T-helper 17 cell (primary cell): ENCODE measurements at regions not wholly inside any gene's neighbourhood (a gene's known extent, or its start where the extent isn't known, plus 50 kb on each side); places are given as distances from the start of the nearest gene placed in this dataset.
"Not testable (repeated sequence)": the region's sequence is repeated elsewhere in the genome, so short reads cannot be mapped to it uniquely, and the experiment has no call there.

Source experiments
- ATAC-seq: fragments of 150-1000 bp; cut with Tn5 transposase; 2 replicates; pipeline ENCODE4 v1.10.0; 2021; ENCODE audit warnings: mild to moderate bottlenecking, moderate library complexity
- DNase-seq, 3 donors: peaks; one replicate each; pipeline versions ENCODE4 v3.0.0 to v3.0.0-alpha.2; 2020 to 2021
- H3K9me3 ChIP-seq: one replicate; pipeline ENCODE4 v1.7.0; 2013; ENCODE audit warnings: low read length, mild to moderate bottlenecking; ENCODE audit not compliant: control insufficient read depth, poor library complexity, severe bottlenecking
- H3K27ac Mint-ChIP-seq: one replicate; pipeline ENCODE4 v1.8.0; 2022; ENCODE audit warnings: mild to moderate bottlenecking, moderate library complexity, mixed read lengths
- H3K27me3 Mint-ChIP-seq: one replicate; pipeline ENCODE4 v1.8.0; 2022; ENCODE audit warnings: mixed read lengths
- H3K36me3 Mint-ChIP-seq: one replicate; pipeline ENCODE4 v1.8.0; 2022; ENCODE audit warnings: low read depth, mixed read lengths
- H3K4me1 Mint-ChIP-seq: one replicate; pipeline ENCODE4 v1.8.0; 2022; ENCODE audit warnings: mild to moderate bottlenecking, mixed read lengths
- H3K4me3 Mint-ChIP-seq: one replicate; pipeline ENCODE4 v1.8.0; 2022; ENCODE audit warnings: mild to moderate bottlenecking, moderate library complexity, mixed read lengths

GRCh38 chr13:105719859-105720258, 815.6 kb downstream of the EFNB2 start:
- ATAC-seq (no peak), DNase-seq (no peak)
- Mint-ChIP-seq H3K36me3 (no peaks in the 10 kb centered on the region), H3K27me3 (no peaks in the 10 kb centered on the region), H3K4me1 (no peaks in the 10 kb centered on the region), H3K4me3 (no peak overlapping the region), H3K27ac (no peak overlapping the region)
- no peaks in the 10 kb centered on the region for H3K9me3 ChIP-seq

GRCh38 chr13:105709181-105709580, 826.3 kb downstream of the EFNB2 start:
- Mint-ChIP-seq H3K4me3 (no peak overlapping the region), H3K4me1 (no peaks in the 10 kb centered on the region), H3K36me3 (no peaks in the 10 kb centered on the region), H3K27ac (no peak overlapping the region), H3K27me3 (no peaks in the 10 kb centered on the region)
- ATAC-seq = no peak
- no peaks in the 10 kb centered on the region for H3K9me3 ChIP-seq
- no peak for DNase-seq

- no peaks in the 10 kb centered on the region for H3K36me3 Mint-ChIP-seq
- no peaks in the 10 kb centered on the region for H3K4me1 Mint-ChIP-seq
- H3K9me3 ChIP-seq = no peaks in the 10 kb centered on the region
- ATAC-seq (no peak), DNase-seq (no peak)
- no peak overlapping the region for H3K4me3 Mint-ChIP-seq
- H3K27me3 Mint-ChIP-seq = no peaks in the 10 kb centered on the region
- H3K27ac Mint-ChIP-seq = no peak overlapping the region
Observed at GRCh38 chr13:105703843-105704242, 831.6 kb downstream of the EFNB2 start.

- Mint-ChIP-seq H3K4me1 (no peaks in the 10 kb centered on the region), H3K27ac (no peak overlapping the region), H3K4me3 (no peak overlapping the region), H3K36me3 (no peaks in the 10 kb centered on the region), H3K27me3 (no peaks in the 10 kb centered on the region)
- no peak for DNase-seq
- no peak for ATAC-seq
- H3K9me3 ChIP-seq = no peaks in the 10 kb centered on the region
Observed at GRCh38 chr13:105702441-105702840, 833.0 kb downstream of the EFNB2 start.

GRCh38 chr13:105692769-105693168, 842.7 kb downstream of the EFNB2 start:
- DNase-seq (no peak), ATAC-seq (no peak)
- no peaks in the 10 kb centered on the region for H3K9me3 ChIP-seq
- Mint-ChIP-seq H3K36me3 (no peaks in the 10 kb centered on the region), H3K27me3 (no peaks in the 10 kb centered on the region), H3K4me3 (no peak overlapping the region), H3K27ac (no peak overlapping the region), H3K4me1 (no peaks in the 10 kb centered on the region)

GRCh38 chr13:105684216-105684615, 851.2 kb downstream of the EFNB2 start:
- DNase-seq (no peak), ATAC-seq (no peak)
- no peaks in the 10 kb centered on the region for H3K27me3 Mint-ChIP-seq
- H3K4me1 Mint-ChIP-seq = no peaks in the 10 kb centered on the region
- no peak overlapping the region for H3K27ac Mint-ChIP-seq
- H3K4me3 Mint-ChIP-seq = no peak overlapping the region
- H3K9me3 ChIP-seq = no peaks in the 10 kb centered on the region
- no peaks in the 10 kb centered on the region for H3K36me3 Mint-ChIP-seq

GRCh38 chr13:105679838-105680237, 855.6 kb downstream of the EFNB2 start:
- H3K27ac Mint-ChIP-seq = no peak overlapping the region
- H3K36me3 Mint-ChIP-seq = no peaks in the 10 kb centered on the region
- no peak overlapping the region for H3K4me3 Mint-ChIP-seq
- H3K4me1 Mint-ChIP-seq = no peaks in the 10 kb centered on the region
- no peaks in the 10 kb centered on the region for H3K27me3 Mint-ChIP-seq
- ATAC-seq = no peak
- no peaks in the 10 kb centered on the region for H3K9me3 ChIP-seq
- no peak for DNase-seq

- H3K9me3 ChIP-seq = no peaks in the 10 kb centered on the region
- DNase-seq (no peak), ATAC-seq (no peak)
- Mint-ChIP-seq H3K36me3 (no peaks in the 10 kb centered on the region), H3K27ac (no peak overlapping the region), H3K4me1 (no peaks in the 10 kb centered on the region), H3K27me3 (no peaks in the 10 kb centered on the region), H3K4me3 (no peak overlapping the region)
Observed at GRCh38 chr13:105678072-105678471, 857.4 kb downstream of the EFNB2 start.

- DNase-seq (no peak), ATAC-seq (no peak)
- H3K4me3 Mint-ChIP-seq = no peak overlapping the region
- H3K36me3 Mint-ChIP-seq = no peaks in the 10 kb centered on the region
- no peaks in the 10 kb centered on the region for H3K9me3 ChIP-seq
- H3K27me3 Mint-ChIP-seq = no peaks in the 10 kb centered on the region
- no peaks in the 10 kb centered on the region for H3K4me1 Mint-ChIP-seq
- H3K27ac Mint-ChIP-seq = no peak overlapping the region
Observed at GRCh38 chr13:105672881-105673280, 862.6 kb downstream of the EFNB2 start.

GRCh38 chr13:105671131-105671530, 864.3 kb downstream of the EFNB2 start:
- DNase-seq, H3K4me3 Mint-ChIP-seq, H3K4me1 Mint-ChIP-seq, H3K9me3 ChIP-seq, ATAC-seq, H3K27ac Mint-ChIP-seq, H3K27me3 Mint-ChIP-seq, H3K36me3 Mint-ChIP-seq: not testable (repeated sequence)

GRCh38 chr13:105670179-105670990, 865.1 kb downstream of the EFNB2 start:
- H3K9me3 ChIP-seq = no peaks in the 10 kb centered on the region
- DNase-seq = no peak
- H3K4me3 Mint-ChIP-seq = no peak overlapping the region
- no peaks in the 10 kb centered on the region for H3K27me3 Mint-ChIP-seq
- H3K4me1 Mint-ChIP-seq = no peaks in the 10 kb centered on the region
- H3K36me3 Mint-ChIP-seq = no peaks in the 10 kb centered on the region
- no peak for ATAC-seq
- no peak overlapping the region for H3K27ac Mint-ChIP-seq

GRCh38 chr13:105665284-105665683, 870.2 kb downstream of the EFNB2 start:
- H3K4me1 Mint-ChIP-seq = no peaks in the 10 kb centered on the region
- H3K4me3 Mint-ChIP-seq = no peak overlapping the region
- H3K27me3 Mint-ChIP-seq = no peaks in the 10 kb centered on the region
- DNase-seq (no peak), ATAC-seq (no peak)
- H3K9me3 ChIP-seq = no peaks in the 10 kb centered on the region
- no peaks in the 10 kb centered on the region for H3K36me3 Mint-ChIP-seq
- no peak overlapping the region for H3K27ac Mint-ChIP-seq

- Mint-ChIP-seq H3K27me3 (no peaks in the 10 kb centered on the region), H3K27ac (no peak overlapping the region), H3K4me3 (no peak overlapping the region), H3K36me3 (no peaks in the 10 kb centered on the region), H3K4me1 (no peaks in the 10 kb centered on the region)
- DNase-seq (no peak), ATAC-seq (no peak)
- no peaks in the 10 kb centered on the region for H3K9me3 ChIP-seq
Observed at GRCh38 chr13:105663182-105663581, 872.3 kb downstream of the EFNB2 start.

GRCh38 chr13:105660561-105660960, 874.9 kb downstream of the EFNB2 start:
- no peaks in the 10 kb centered on the region for H3K36me3 Mint-ChIP-seq
- no peaks in the 10 kb centered on the region for H3K9me3 ChIP-seq
- DNase-seq (no peak), ATAC-seq (no peak)
- no peaks in the 10 kb centered on the region for H3K4me1 Mint-ChIP-seq
- H3K27ac Mint-ChIP-seq = no peak overlapping the region
- H3K4me3 Mint-ChIP-seq = no peak overlapping the region
- no peaks in the 10 kb centered on the region for H3K27me3 Mint-ChIP-seq
